HFFc6 (cell line): ENCODE measurements at regions not wholly inside any gene's neighbourhood (a gene's known extent, or its start where the extent isn't known, plus 50 kb on each side); places are given as distances from the start of the nearest gene placed in this dataset.

Experiments
- DNase-seq: peaks from one replicate; pipeline ENCODE4 v3.0.0-alpha.2; 2018
- H3K27ac Mint-ChIP-seq: 2 replicates; pipeline ENCODE4 v1.8.0; 2020; ENCODE audit warnings: mild to moderate bottlenecking, mixed read lengths
- H3K27me3 Mint-ChIP-seq: 2 replicates; pipeline ENCODE4 v1.8.0; 2021; ENCODE audit warnings: mild to moderate bottlenecking, moderate library complexity, mixed read lengths; ENCODE audit not compliant: insufficient read depth
- H3K36me3 Mint-ChIP-seq: 2 replicates; pipeline ENCODE4 v1.8.0; 2021; ENCODE audit warnings: low read depth, mixed read lengths
- H3K4me1 Mint-ChIP-seq: 2 replicates; pipeline ENCODE4 v1.8.0; 2020; ENCODE audit warnings: low read depth, mixed read lengths
- H3K4me3 Mint-ChIP-seq: 2 replicates; pipeline ENCODE4 v1.8.0; 2020; ENCODE audit warnings: mild to moderate bottlenecking, moderate library complexity, mixed read lengths
- H3K9me3 Mint-ChIP-seq: 2 replicates; pipeline ENCODE4 v1.8.0; 2020; ENCODE audit warnings: mild to moderate bottlenecking, mixed read lengths
- TF ChIP-seq, protein P1 (sequence below): fragments of 200-600 bp; sonication (generic); IDR thresholded peaks from 2 replicates; pipeline ENCODE4 v1.5.0; 2021; ENCODE audit warnings: antibody characterized with exemption, mild to moderate bottlenecking

- Mint-ChIP-seq H3K36me3 (no peaks in the 10 kb centered on the region), H3K27me3 (peaks cover 50% of the 10 kb centered on the region), H3K4me3 (no peak overlapping the region)
Measured at GRCh38 chr10:78549140-78549935, 515.7 kb downstream of the RPS24 start.

DNA sequence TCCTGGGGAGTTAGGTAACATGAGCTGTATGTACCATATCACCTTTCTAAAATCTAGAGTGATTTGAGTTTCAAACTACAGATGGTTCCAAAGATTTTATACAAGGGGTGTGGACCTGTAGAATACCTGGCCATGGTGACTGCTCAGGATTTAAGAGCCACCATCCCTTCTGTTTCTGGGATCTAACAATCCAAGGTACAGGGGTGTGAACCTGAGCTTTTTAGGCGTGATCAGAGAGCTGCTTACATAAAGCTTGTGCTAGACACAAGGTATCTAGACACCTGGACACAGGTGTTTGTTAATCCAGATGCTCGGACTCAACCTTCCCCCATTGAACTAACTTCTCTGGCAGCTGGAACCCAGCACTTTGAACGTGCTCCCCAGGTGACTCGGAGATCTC, 516.4 kb downstream of the RPS24 start:
- no peak for DNase-seq
- Mint-ChIP-seq H3K36me3 (no peaks in the 10 kb centered on the region), H3K4me3 (no peak overlapping the region), H3K27me3 (peaks cover 46% of the 10 kb centered on the region), H3K9me3 (no peaks in the 10 kb centered on the region), H3K4me1 (no peaks in the 10 kb centered on the region), H3K27ac (no peak overlapping the region)
- TF ChIP-seq, protein P1, sequence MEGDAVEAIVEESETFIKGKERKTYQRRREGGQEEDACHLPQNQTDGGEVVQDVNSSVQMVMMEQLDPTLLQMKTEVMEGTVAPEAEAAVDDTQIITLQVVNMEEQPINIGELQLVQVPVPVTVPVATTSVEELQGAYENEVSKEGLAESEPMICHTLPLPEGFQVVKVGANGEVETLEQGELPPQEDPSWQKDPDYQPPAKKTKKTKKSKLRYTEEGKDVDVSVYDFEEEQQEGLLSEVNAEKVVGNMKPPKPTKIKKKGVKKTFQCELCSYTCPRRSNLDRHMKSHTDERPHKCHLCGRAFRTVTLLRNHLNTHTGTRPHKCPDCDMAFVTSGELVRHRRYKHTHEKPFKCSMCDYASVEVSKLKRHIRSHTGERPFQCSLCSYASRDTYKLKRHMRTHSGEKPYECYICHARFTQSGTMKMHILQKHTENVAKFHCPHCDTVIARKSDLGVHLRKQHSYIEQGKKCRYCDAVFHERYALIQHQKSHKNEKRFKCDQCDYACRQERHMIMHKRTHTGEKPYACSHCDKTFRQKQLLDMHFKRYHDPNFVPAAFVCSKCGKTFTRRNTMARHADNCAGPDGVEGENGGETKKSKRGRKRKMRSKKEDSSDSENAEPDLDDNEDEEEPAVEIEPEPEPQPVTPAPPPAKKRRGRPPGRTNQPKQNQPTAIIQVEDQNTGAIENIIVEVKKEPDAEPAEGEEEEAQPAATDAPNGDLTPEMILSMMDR: no peak

More at GRCh38 chr10:78549140-78549935, 515.7 kb downstream of the RPS24 start:
- Mint-ChIP-seq H3K4me1 (no peaks in the 10 kb centered on the region), H3K9me3 (no peaks in the 10 kb centered on the region), H3K27ac (no peak overlapping the region)
- no peak for DNase-seq
- TF ChIP-seq, protein P1: no peak

DNA sequence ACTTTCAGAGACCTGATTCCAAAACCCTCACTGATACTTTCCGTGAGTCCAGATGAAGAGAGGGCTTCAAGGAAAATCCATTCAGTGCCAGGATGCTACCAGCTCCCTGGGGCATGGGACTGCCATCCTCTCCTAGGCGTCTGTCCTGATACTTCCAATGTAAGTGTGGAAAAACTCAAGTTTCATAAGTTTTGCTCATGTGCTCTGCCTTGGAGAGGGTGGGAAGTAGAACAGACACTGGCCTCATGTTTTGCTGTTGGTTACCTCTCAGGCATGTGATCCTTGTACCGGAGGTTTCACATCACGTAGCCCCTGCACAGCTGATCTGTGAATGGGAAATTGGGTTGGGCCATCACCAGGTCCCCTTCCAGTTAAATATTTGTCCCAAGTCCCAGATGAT, 517.1 kb downstream of the RPS24 start:
- Mint-ChIP-seq H3K27me3 (peaks cover 41% of the 10 kb centered on the region), H3K4me3 (no peak overlapping the region), H3K4me1 (no peaks in the 10 kb centered on the region), H3K27ac (no peak overlapping the region), H3K36me3 (no peaks in the 10 kb centered on the region), H3K9me3 (no peaks in the 10 kb centered on the region)
- TF ChIP-seq, protein P1: no peak
- no peak for DNase-seq

DNA sequence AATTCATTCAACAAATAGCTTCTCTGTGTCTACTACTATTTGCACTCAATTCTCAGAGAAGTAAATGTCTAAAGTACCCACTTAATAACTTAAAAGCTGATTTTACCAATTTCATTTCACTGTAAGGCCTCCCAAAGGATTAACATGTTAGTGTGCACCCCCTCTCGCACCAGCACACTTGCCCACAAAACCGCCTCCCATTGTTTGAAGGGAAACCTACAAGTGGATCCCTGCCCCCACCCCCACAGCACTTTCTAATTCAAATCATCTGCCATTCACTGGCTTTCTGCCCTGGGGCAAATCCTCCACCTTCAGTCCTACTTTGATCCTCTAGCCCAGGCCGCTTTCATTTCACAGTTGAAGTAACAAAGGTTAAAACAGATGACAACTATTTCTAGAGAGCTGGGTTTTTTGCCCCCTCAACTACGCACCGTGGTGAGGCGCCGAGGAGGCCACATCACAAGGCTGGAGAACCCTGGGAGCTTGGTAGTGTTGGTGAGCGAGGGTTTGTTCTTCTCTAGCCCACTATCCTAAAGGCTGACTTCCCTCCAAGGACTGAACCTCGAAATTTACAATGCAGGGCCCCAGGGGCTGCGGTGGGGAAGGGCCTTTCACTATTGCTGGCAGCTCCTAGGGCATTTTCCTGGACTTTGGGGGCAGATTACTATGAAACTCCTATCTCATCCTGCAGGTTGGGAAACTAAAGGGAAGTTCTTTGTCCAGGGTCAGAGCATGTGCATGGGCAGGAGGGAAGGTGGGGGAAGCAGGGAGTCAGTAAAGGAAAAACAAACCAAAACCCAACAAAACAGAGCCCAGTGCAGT, 517.4 kb upstream of the ZMIZ1 start:
- TF ChIP-seq, protein P1: no peak
- H3K27ac Mint-ChIP-seq: no peak overlapping the region
- no peak for DNase-seq
- peaks cover 36% of the 10 kb centered on the region for H3K27me3 Mint-ChIP-seq
- H3K36me3 Mint-ChIP-seq: no peaks in the 10 kb centered on the region
- no peaks in the 10 kb centered on the region for H3K4me1 Mint-ChIP-seq
- H3K9me3 Mint-ChIP-seq: no peaks in the 10 kb centered on the region
- H3K4me3 Mint-ChIP-seq: no peak overlapping the region

DNA sequence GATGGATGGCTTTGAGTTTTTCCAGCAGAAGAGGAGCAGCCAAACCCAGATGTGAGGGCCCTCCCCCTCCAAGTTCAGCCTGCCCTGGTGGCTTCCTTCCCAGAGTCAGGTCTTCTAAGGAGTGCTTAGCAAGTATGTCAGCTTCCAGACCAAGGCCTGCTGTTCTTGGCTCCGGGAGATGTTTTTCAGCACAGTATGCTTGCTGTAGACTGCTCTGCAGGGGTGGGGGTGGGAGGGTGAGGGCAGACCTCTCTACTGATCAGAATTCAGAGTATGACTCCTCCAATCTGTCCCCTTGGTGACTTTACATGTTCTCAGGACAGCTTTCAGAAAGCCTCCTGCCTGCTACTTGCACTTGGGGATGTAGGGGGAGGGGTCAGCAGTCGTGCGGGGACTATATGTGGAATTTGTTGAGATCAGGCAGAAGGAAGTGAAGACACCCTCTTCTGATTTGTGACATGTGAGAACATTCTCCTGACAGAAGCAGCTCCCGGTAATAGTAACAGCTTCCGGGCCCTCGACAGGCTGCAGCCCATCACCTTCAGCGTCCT, 516.4 kb upstream of the ZMIZ1 start:
- H3K4me1 Mint-ChIP-seq: no peaks in the 10 kb centered on the region
- DNase-seq: no peak
- no peak overlapping the region for H3K27ac Mint-ChIP-seq
- H3K4me3 Mint-ChIP-seq: no peak overlapping the region
- H3K36me3 Mint-ChIP-seq: no peaks in the 10 kb centered on the region
- no peaks in the 10 kb centered on the region for H3K9me3 Mint-ChIP-seq
- peaks cover 34% of the 10 kb centered on the region for H3K27me3 Mint-ChIP-seq
- TF ChIP-seq, protein P1: no peak
